GM19043 (cell line): ENCODE measurements at regions not wholly inside any gene's neighbourhood (a gene's known extent, or its start where the extent isn't known, plus 50 kb on each side); places are given as distances from the start of the nearest gene placed in this dataset.

Source experiments
- ATAC-seq: cut with Tn5 transposase; IDR thresholded peaks from one replicate; pipeline ENCODE4 v1.9.1; 2021; ENCODE audit warnings: low read depth; ENCODE audit not compliant: unreplicated experiment

DNA sequence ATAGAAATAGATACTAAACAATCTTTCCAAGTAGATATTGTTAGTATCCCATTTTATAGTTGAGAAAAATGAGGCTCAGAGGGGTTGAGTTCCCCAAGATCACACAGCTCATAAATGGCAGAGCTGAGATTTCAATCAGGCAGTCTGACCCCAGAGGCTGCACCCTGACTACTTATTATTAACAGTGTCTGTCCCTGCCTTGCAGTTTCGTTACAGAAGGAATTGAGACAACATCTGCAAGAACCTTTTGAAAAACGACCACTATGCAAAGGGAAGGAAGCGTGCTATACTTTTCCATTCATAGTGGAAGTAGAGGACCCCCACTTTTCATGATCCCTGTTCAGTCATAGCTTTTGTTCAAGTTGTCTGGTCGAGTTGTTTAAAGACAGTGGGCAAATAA lies 53.2 kb upstream of the SEC11C start:
- no peak for ATAC-seq

DNA sequence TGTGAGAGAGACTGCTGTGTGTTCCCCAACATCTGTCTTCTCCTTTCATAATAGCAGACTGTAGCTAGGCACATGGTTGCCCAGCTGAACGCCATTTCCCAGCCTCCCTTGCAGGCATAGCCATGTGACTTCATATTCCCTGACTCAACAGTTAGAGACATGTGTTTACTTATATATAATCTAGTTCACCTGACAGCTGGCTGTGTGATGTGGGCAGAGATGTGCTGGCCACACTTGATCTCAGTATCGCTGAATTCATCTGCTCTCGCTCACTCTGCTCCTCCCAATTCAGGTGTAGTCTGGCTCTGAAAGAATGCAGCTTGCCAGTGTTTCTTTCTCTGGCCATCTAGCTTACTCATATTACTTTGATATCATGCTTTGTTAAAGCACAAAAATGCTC lies 52.3 kb upstream of the SEC11C start:
- ATAC-seq: no peak
